GM12892 (cell line): ENCODE measurements at regions not wholly inside any gene's neighbourhood (a gene's known extent, or its start where the extent isn't known, plus 50 kb on each side); places are given as distances from the start of the nearest gene placed in this dataset.

Source experiments
- POLR2A ChIP-seq: IDR thresholded peaks from 2 replicates; pipeline ENCODE4 v1.6.1; 2011; ENCODE audit warnings: low read depth, low read length, control low read depth
- POLR2AphosphoS5 ChIP-seq: IDR thresholded peaks from 2 replicates; pipeline ENCODE4 v1.6.1; 2011; ENCODE audit warnings: low read depth, low read length, control low read depth
- TAF1 ChIP-seq: IDR thresholded peaks from 2 replicates; pipeline ENCODE4 v1.6.1; 2011; ENCODE audit warnings: low read depth, mild to moderate bottlenecking, control low read depth, low read length, borderline replicate concordance

DNA sequence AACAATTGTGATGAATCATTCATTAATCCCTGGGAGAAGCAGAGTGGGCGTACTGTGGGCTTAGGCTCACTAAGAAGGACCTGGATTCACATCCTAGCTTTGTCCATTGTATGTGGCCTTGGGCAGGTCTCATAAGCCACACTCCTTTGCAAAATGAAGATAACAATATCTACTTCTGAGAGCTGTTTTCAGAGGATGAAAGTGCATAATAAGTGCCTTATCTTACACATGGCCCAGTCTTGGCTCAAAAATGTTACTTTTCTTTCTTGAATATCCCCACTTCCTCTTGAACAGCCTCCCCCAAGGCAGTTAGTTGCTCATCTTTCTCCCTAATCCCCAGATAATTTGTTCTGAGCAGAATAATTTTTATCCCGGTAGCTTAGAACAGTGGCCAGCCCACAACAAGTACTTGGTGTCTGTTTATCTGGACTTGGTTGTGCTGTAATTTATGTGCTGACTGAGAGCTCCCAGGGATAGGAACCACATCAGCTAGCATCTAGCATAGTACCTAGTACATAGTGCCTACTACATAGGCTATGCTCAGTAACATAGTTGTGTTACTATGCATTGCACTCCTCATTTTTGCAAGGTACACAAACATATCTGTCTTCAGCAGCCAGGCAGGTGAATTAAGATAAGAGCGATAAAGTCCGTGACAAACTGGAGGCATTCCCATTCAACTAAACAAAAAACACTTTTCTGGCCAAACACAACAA lies 61.7 kb upstream of the NUDT4 start:
- TF ChIP-seq POLR2AphosphoS5 = no peak
- TF ChIP-seq POLR2A = no peak
- TF ChIP-seq TAF1 = no peak
